ENCODE measurements at regions not wholly inside any gene's neighbourhood (a gene's known extent, or its start where the extent isn't known, plus 50 kb on each side); places are given as distances from the start of the nearest gene placed in this dataset.

DNA sequence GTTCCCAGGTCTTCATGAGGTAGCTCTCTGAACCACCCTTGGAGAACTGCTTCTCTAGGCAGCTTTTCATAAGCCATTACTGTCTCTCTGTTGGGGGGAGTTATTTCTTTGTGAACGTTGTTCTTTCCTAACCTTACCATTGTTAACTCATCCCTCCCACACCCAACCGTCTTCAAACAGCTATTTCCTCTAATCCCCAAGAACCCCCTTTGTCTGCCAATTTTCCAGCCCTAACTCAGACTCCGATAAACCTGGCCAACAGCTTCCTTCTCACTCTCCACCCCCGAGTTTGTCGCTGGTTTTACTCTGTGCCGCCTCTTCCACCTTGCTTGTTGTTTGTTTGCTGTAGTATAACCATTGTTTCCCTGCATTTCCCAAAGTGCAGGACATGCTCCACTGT is 131.5 kb downstream of the CCDC34 start:
- no peak for DNase-seq
- WGBS (ENCODE audit: low lambda C conversion rate), result 89% methylated on average over 6 of the region's 6 CpGs
- POLR2A ChIA-PET, result no interaction called here

DNA sequence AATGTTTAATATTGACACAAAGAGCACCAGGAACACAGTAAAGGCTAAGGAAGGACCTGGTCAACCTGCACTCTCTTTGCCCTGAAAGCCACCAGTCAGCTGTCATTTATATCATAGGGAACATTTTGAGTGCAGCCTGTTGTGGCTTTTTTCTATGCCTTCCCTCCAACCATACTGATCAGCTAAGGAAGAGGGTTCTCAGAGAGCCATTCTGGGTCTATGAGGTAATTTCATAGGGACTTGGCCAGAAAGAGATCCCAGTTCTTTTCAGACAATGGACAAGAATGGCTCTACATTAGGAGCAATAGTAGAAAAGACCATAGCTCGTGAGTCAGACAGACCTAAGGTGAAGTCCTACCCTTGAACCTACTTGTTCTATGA is 132.8 kb downstream of the CCDC34 start:
- H3K27ac ChIP-seq (ENCODE audit: low read depth in 2 of 2, low read length in 1 of 2), result no peak overlapping the region
- no peak overlapping the region for H2AFZ ChIP-seq (ENCODE audit: low read depth)
- H4K20me1 ChIP-seq (ENCODE audit: insufficient read depth), result no peaks in the 10 kb centered on the region
- peaks cover 0 to 18% of the 10 kb centered on the region in 2 experiments; a peak in 2 of 4 replicates for H3K4me1 ChIP-seq (ENCODE audit: control insufficient read depth in 1 of 2, insufficient read depth in 2 of 2, low read depth in 1 of 2, low read length in 1 of 2)
- ChIA-PET CTCF (interaction anchor here (1.4 kb wide), 1 partner anchor 13 kb away, joined by 6 read pairs; no protein-coding TSS in a partner anchor), POLR2A (no interaction called here)
- H3K4me2 ChIP-seq, result no peak overlapping the region
- H3K79me2 ChIP-seq (ENCODE audit: insufficient read depth), result no peaks in the 10 kb centered on the region
- no peak overlapping the region for H3K4me3 ChIP-seq (ENCODE audit: low read depth in 2 of 2, low read length in 1 of 2)
- TF ChIP-seq TCF12 (IDR thresholded peaks at IDR 0.05) (no peak), FOXJ3 (CRISPR knock-in tag; IDR thresholded peaks at IDR 0.05) (no peak), SIN3A (IDR thresholded peaks at IDR 0.05; ENCODE audit: borderline replicate concordance, low read depth, low read length) (no peak), FOXM1 (IDR thresholded peaks at IDR 0.05; ENCODE audit: low read depth) (no peak), GABPA (IDR thresholded peaks at IDR 0.05; ENCODE audit: low read depth) (no peak), NRF1 (IDR thresholded peaks at IDR 0.05; ENCODE audit: low read depth, low read length) (no peak), RAD21 (IDR thresholded peaks at IDR 0.05; ENCODE audit: low read length) (no peak), RCOR1 (IDR thresholded peaks at IDR 0.05; ENCODE audit: low read length) (no peak), TEAD4 (IDR thresholded peaks at IDR 0.05; ENCODE audit: borderline replicate concordance, insufficient read depth) (no peak), RXRA (IDR thresholded peaks at IDR 0.05; ENCODE audit: borderline replicate concordance, low read depth) (no peak), CHD2 (IDR thresholded peaks at IDR 0.05; ENCODE audit: low read length, partially characterized antibody) (no peak), FOSL2 (IDR thresholded peaks at IDR 0.05; ENCODE audit: borderline replicate concordance, low read depth) (no peak), SMC3 (IDR thresholded peaks at IDR 0.05; ENCODE audit: low read depth, low read length) (no peak), EZH2phosphoT487 (IDR thresholded peaks at IDR 0.05; ENCODE audit: borderline replicate concordance, low read depth) (no peak)
- TF ChIP-seq, protein P1, sequence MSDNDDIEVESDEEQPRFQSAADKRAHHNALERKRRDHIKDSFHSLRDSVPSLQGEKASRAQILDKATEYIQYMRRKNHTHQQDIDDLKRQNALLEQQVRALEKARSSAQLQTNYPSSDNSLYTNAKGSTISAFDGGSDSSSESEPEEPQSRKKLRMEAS (IDR thresholded peaks at IDR 0.05; ENCODE audit: low read depth), result no peak
- TF ChIP-seq, protein P2, sequence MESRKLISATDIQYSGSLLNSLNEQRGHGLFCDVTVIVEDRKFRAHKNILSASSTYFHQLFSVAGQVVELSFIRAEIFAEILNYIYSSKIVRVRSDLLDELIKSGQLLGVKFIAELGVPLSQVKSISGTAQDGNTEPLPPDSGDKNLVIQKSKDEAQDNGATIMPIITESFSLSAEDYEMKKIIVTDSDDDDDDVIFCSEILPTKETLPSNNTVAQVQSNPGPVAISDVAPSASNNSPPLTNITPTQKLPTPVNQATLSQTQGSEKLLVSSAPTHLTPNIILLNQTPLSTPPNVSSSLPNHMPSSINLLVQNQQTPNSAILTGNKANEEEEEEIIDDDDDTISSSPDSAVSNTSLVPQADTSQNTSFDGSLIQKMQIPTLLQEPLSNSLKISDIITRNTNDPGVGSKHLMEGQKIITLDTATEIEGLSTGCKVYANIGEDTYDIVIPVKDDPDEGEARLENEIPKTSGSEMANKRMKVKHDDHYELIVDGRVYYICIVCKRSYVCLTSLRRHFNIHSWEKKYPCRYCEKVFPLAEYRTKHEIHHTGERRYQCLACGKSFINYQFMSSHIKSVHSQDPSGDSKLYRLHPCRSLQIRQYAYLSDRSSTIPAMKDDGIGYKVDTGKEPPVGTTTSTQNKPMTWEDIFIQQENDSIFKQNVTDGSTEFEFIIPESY (IDR thresholded peaks at IDR 0.05; ENCODE audit: borderline replicate concordance, low read depth), result no peak
- TF ChIP-seq, protein P3, sequence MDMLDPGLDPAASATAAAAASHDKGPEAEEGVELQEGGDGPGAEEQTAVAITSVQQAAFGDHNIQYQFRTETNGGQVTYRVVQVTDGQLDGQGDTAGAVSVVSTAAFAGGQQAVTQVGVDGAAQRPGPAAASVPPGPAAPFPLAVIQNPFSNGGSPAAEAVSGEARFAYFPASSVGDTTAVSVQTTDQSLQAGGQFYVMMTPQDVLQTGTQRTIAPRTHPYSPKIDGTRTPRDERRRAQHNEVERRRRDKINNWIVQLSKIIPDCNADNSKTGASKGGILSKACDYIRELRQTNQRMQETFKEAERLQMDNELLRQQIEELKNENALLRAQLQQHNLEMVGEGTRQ (IDR thresholded peaks at IDR 0.05; ENCODE audit: borderline replicate concordance, low read depth, low read length), result no peak
- TF ChIP-seq, protein P4, sequence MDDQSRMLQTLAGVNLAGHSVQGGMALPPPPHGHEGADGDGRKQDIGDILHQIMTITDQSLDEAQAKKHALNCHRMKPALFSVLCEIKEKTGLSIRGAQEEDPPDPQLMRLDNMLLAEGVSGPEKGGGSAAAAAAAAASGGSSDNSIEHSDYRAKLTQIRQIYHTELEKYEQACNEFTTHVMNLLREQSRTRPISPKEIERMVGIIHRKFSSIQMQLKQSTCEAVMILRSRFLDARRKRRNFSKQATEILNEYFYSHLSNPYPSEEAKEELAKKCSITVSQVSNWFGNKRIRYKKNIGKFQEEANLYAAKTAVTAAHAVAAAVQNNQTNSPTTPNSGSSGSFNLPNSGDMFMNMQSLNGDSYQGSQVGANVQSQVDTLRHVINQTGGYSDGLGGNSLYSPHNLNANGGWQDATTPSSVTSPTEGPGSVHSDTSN (IDR thresholded peaks at IDR 0.05), result no peak
- TF ChIP-seq, protein P5, sequence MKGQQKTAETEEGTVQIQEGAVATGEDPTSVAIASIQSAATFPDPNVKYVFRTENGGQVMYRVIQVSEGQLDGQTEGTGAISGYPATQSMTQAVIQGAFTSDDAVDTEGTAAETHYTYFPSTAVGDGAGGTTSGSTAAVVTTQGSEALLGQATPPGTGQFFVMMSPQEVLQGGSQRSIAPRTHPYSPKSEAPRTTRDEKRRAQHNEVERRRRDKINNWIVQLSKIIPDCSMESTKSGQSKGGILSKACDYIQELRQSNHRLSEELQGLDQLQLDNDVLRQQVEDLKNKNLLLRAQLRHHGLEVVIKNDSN (IDR thresholded peaks at IDR 0.05; ENCODE audit: borderline replicate concordance, low read depth), result no peak
- no peak overlapping the region for H3K9ac ChIP-seq
- no peaks in the 10 kb centered on the region for H3K27me3 ChIP-seq (ENCODE audit: insufficient read depth)
- WGBS (ENCODE audit: low lambda C conversion rate), result 85% methylated on average over 1 of the region's 1 CpG
- no peak for DNase-seq
- H3K9me2 ChIP-seq, result no peaks in the 10 kb centered on the region
- peaks cover 3% of the 10 kb centered on the region for H3F3A ChIP-seq (replicated peaks; ENCODE audit: insufficient read depth)
- no peaks in the 10 kb centered on the region for H3K36me3 ChIP-seq (replicated peaks in 1 of 2; ENCODE audit: control insufficient read depth in 1 of 2, insufficient read depth in 2 of 2, low read length in 1 of 2)
- no peaks in the 10 kb centered on the region for H3K9me3 ChIP-seq

More for the DNA sequence above, 131.5 kb downstream of the CCDC34 start:
- no peak for TF ChIP-seq ELF1 (IDR thresholded peaks at IDR 0.05)
- no peak for TF ChIP-seq TCF12 (IDR thresholded peaks at IDR 0.05)
- no peak for TF ChIP-seq NRF1 (IDR thresholded peaks at IDR 0.05; ENCODE audit: low read depth, low read length)
- TF ChIP-seq, protein P5 (IDR thresholded peaks at IDR 0.05; ENCODE audit: borderline replicate concordance, low read depth), result no peak
- no peak for TF ChIP-seq TAF1 (IDR thresholded peaks at IDR 0.05; ENCODE audit: borderline replicate concordance, low read depth, low read length)
- TF ChIP-seq, protein P1 (IDR thresholded peaks at IDR 0.05; ENCODE audit: low read depth), result no peak
- TF ChIP-seq GABPA (IDR thresholded peaks at IDR 0.05; ENCODE audit: low read depth), result no peak
- TF ChIP-seq FOSL2 (IDR thresholded peaks at IDR 0.05; ENCODE audit: borderline replicate concordance, low read depth), result no peak
- Histone ChIP-seq H3K79me2 (ENCODE audit: insufficient read depth) (no peaks in the 10 kb centered on the region), H3K9ac (no peak overlapping the region), H3K9me3 (no peaks in the 10 kb centered on the region), H3F3A (replicated peaks; ENCODE audit: insufficient read depth) (peaks cover 3% of the 10 kb centered on the region), H4K20me1 (ENCODE audit: insufficient read depth) (no peaks in the 10 kb centered on the region), H3K27me3 (ENCODE audit: insufficient read depth) (no peaks in the 10 kb centered on the region), H3K36me3 (replicated peaks in 1 of 2; ENCODE audit: control insufficient read depth in 1 of 2, insufficient read depth in 2 of 2, low read length in 1 of 2) (no peaks in the 10 kb centered on the region), H3K4me3 (ENCODE audit: low read depth in 2 of 2, low read length in 1 of 2) (no peak overlapping the region), H3K9me2 (no peaks in the 10 kb centered on the region), H3K4me1 (ENCODE audit: control insufficient read depth in 1 of 2, insufficient read depth in 2 of 2, low read depth in 1 of 2, low read length in 1 of 2) (peaks cover 0 to 22% of the 10 kb centered on the region in 2 experiments; a peak in 2 of 4 replicates), H2AFZ (ENCODE audit: low read depth) (no peak overlapping the region), H3K27ac (ENCODE audit: low read depth in 2 of 2, low read length in 1 of 2) (no peak overlapping the region), H3K4me2 (no peak overlapping the region)
- CTCF ChIA-PET, result interaction anchor here (0.7 kb wide), 1 partner anchor 478 kb away, joined by 3 read pairs; no protein-coding TSS in a partner anchor

Measured in SK-N-SH (cell line).